ENCODE measurements at regions not wholly inside any gene's neighbourhood (a gene's known extent, or its start where the extent isn't known, plus 50 kb on each side); places are given as distances from the start of the nearest gene placed in this dataset.

DNA sequence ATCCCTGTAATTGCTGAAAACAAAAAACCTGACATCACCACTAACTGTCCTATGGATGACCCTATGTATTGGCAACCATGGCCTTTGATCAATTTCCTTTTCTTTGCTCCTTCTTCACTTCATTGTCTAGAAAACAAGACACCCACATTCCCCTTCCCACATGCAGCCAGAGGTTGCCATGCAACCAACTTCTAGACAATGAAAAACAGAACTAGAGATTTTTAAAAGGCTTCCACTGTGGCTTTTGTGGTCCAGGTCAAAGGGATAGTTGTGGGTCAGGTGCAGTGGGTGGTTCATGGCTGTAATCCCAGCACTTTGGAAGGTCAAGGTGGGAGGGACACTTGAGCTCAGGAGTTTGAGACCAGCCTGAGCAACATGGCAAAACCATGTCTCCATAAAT is 139.3 kb upstream of the DOK6 start:
- Histone ChIP-seq H3K4me3 (ENCODE audit: low read depth in 2 of 2, low read length in 2 of 2) (no peak overlapping the region), H3K27me3 (ENCODE audit: control insufficient read depth, insufficient read depth, low read length) (no peaks in the 10 kb centered on the region), H3K4me1 (ENCODE audit: control insufficient read depth, insufficient read depth, low read length) (no peaks in the 10 kb centered on the region), H3K9me3 (ENCODE audit: control insufficient read depth, insufficient read depth, low read depth, low read length) (no peaks in the 10 kb centered on the region), H3K36me3 (ENCODE audit: control insufficient read depth, insufficient read depth, low read length) (no peaks in the 10 kb centered on the region), H3K27ac (ENCODE audit: low read length) (no peak overlapping the region)
- ChIA-PET POLR2A (no interaction called here), CTCF (no interaction called here)
- in situ Hi-C loops (cut with HindIII; ENCODE audit: low pct_unique_long_range_greater_than_20kb, low sequenced_read_pairs) = no loop called here
- BruUV-seq (replicated peaks) = no TSS peak
- ATAC-seq = no peak
- intact Hi-C loops (cut with micrococcal nuclease; ENCODE audit: unreplicated experiment) = no loop called here
- TF ChIP-seq POLR2AphosphoS5 (IDR thresholded peaks at IDR 0.05; ENCODE audit: low read depth, low read length) = no peak
- TF ChIP-seq, protein P1, sequence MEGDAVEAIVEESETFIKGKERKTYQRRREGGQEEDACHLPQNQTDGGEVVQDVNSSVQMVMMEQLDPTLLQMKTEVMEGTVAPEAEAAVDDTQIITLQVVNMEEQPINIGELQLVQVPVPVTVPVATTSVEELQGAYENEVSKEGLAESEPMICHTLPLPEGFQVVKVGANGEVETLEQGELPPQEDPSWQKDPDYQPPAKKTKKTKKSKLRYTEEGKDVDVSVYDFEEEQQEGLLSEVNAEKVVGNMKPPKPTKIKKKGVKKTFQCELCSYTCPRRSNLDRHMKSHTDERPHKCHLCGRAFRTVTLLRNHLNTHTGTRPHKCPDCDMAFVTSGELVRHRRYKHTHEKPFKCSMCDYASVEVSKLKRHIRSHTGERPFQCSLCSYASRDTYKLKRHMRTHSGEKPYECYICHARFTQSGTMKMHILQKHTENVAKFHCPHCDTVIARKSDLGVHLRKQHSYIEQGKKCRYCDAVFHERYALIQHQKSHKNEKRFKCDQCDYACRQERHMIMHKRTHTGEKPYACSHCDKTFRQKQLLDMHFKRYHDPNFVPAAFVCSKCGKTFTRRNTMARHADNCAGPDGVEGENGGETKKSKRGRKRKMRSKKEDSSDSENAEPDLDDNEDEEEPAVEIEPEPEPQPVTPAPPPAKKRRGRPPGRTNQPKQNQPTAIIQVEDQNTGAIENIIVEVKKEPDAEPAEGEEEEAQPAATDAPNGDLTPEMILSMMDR (IDR thresholded peaks at IDR 0.05) = no peak
- DNase-seq (ENCODE audit: low read depth, low spot score) = no peak

DNA sequence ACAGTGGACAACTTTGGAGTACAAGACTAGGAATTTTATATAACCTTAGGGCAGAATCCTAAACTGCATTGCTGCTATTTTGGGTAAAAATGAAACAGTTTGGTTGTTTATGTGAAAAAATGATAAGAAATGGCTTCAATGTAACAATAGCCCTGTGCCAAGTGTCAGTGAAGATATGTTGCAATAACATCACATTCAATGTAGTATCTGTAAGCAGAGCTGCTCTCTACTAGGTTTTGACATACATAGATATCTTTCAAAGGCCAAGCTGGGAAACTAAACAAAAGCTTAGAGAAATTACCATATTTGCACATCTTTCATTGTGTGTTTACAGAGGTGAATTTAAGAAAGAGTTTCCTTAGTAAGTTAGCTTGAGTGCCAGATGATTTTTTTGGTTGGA is 135.0 kb upstream of the DOK6 start:
- H3K27ac ChIP-seq (ENCODE audit: low read length) = no peak overlapping the region
- H3K4me1 ChIP-seq (ENCODE audit: control insufficient read depth, insufficient read depth, low read length) = no peaks in the 10 kb centered on the region
- no peak overlapping the region for H3K4me3 ChIP-seq (ENCODE audit: low read depth in 2 of 2, low read length in 2 of 2)
- intact Hi-C loops (cut with micrococcal nuclease; ENCODE audit: unreplicated experiment) (no loop called here), in situ Hi-C loops (cut with HindIII; ENCODE audit: low pct_unique_long_range_greater_than_20kb, low sequenced_read_pairs) (no loop called here)
- TF ChIP-seq, protein P1 (IDR thresholded peaks at IDR 0.05) = no peak
- no peak for TF ChIP-seq SIN3A (IDR thresholded peaks at IDR 0.05; ENCODE audit: borderline replicate concordance, insufficient read depth, low read depth, low read length)
- TF ChIP-seq TCF7L2 (IDR thresholded peaks at IDR 0.05; ENCODE audit: low read depth, low read length) = no peak
- no peak for TF ChIP-seq REST (IDR thresholded peaks at IDR 0.05; ENCODE audit: insufficient read depth in 1 of 2, low read depth in 2 of 2, low read length in 1 of 2)
- no peak for TF ChIP-seq POLR2AphosphoS5 (IDR thresholded peaks at IDR 0.05; ENCODE audit: low read depth, low read length)
- ChIA-PET CTCF (no interaction called here), POLR2A (no interaction called here)
- no peaks in the 10 kb centered on the region for H3K27me3 ChIP-seq (ENCODE audit: control insufficient read depth, insufficient read depth, low read length)
- DNase-seq (ENCODE audit: low read depth, low spot score) = no peak
- BruUV-seq (replicated peaks) = no TSS peak
- no peaks in the 10 kb centered on the region for H3K36me3 ChIP-seq (ENCODE audit: control insufficient read depth, insufficient read depth, low read length)
- H3K9me3 ChIP-seq (ENCODE audit: control insufficient read depth, insufficient read depth, low read depth, low read length) = no peaks in the 10 kb centered on the region; the same call in 1 of the 2 replicates
- ATAC-seq = no peak

DNA sequence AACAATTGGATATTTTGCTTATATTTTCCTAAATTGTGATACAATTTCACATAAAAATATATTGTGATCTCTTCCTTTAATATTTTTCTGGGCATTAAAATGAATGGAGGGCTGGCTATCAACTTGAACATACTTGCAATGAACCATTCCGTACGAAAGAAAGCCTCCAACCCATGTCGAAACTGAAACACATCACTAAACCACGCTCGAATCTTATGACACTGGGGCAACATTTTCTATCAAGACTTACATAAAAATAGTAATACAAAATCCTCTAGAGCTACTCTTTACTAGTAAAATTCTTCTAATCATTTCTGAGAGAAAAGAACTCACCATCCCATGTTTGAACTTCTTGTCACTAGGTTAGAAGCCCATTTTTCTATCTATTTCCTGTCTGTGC is 132.8 kb upstream of the DOK6 start:
- TF ChIP-seq REST (IDR thresholded peaks at IDR 0.05; ENCODE audit: insufficient read depth in 1 of 2, low read depth in 2 of 2, low read length in 1 of 2) = no peak
- CTCF ChIA-PET = no interaction called here
- no peak for ATAC-seq

More for the DNA sequence above, 132.8 kb upstream of the DOK6 start:
- in situ Hi-C loops (cut with HindIII; ENCODE audit: low pct_unique_long_range_greater_than_20kb, low sequenced_read_pairs) = no loop called here
- DNase-seq (ENCODE audit: low read depth, low spot score) = no peak
- no peak overlapping the region for H3K4me3 ChIP-seq (ENCODE audit: low read depth in 2 of 2, low read length in 2 of 2)
- H3K27me3 ChIP-seq (ENCODE audit: control insufficient read depth, insufficient read depth, low read length) = no peaks in the 10 kb centered on the region
- intact Hi-C loops (cut with micrococcal nuclease; ENCODE audit: unreplicated experiment) = no loop called here
- POLR2A ChIA-PET = no interaction called here
- no TSS peak for BruUV-seq (replicated peaks)
- no peaks in the 10 kb centered on the region; the same call in 1 of the 2 replicates for H3K9me3 ChIP-seq (ENCODE audit: control insufficient read depth, insufficient read depth, low read depth, low read length)
- H3K27ac ChIP-seq (ENCODE audit: low read length) = no peak overlapping the region
- H3K4me1 ChIP-seq (ENCODE audit: control insufficient read depth, insufficient read depth, low read length) = no peaks in the 10 kb centered on the region
- H3K36me3 ChIP-seq (ENCODE audit: control insufficient read depth, insufficient read depth, low read length) = no peaks in the 10 kb centered on the region

Data from Panc1 (cell line).